C4-2B (cell line): ENCODE measurements at regions not wholly inside any gene's neighbourhood (a gene's known extent, or its start where the extent isn't known, plus 50 kb on each side); places are given as distances from the start of the nearest gene placed in this dataset.

Experiments used
- CTCF ChIP-seq: fragments of 450-650 bp; conservative IDR thresholded peaks from 2 replicates; pipeline ENCODE4 v1.5.1; 2017; ENCODE audit warnings: mild to moderate bottlenecking
- ZFX ChIP-seq: fragments of 450-650 bp; IDR thresholded peaks from 2 replicates; pipeline ENCODE4 v1.6.1; 2017

DNA sequence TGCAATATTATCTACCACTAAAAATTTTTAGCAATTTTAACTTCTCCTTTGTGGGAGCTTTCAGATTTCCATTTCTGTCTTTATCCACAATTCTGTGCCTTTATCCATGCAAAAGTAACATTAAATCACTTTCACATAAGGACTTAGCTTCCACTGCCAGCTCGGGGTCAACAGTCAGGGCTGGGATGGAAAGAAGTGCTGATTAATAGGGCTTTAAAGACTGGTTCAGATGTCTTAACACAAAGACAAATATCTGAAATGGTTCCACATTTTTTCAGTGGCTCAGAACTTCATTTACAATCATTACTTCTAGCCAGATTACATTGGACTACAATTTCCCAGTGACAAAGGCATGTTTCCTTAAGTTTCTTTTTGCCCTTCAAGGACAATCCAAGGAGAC, 191.8 kb upstream of the CPHXL start:
- TF ChIP-seq CTCF (no peak), ZFX (no peak)
